ENCODE measurements at regions not wholly inside any gene's neighbourhood (a gene's known extent, or its start where the extent isn't known, plus 50 kb on each side); places are given as distances from the start of the nearest gene placed in this dataset.

DNA sequence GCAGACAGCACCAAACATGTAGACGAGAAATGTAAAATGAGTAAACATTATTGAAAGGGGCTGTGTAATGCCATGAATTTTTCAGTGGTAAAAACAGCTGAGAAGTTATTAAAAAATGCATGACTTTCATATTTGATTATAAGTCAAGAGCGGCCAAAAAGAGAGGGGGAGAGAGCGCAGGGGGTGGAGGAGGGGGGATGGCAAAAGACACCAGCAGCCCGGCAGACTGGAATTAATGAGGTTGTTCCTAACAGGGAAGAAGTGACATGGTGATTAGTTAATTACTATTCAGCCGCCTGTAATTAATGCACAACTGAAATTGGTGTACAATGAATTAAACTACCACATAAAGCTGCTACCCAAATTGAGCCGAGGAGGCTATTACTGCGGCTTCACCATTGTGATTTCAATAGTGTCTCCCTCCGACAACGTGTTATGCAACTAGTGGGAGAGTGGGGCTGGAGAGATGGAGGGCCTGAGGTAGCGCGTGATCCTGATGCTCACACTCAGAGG is 89.1 kb upstream of the VSTM2B start:
- Histone ChIP-seq H3K9me3 (ENCODE audit: low read depth, low read length, poor library complexity, severe bottlenecking) (peaks cover 15% of the 10 kb centered on the region), H3K36me3 (ENCODE audit: insufficient read depth, low read length, poor library complexity, severe bottlenecking) (no peaks in the 10 kb centered on the region), H3K27me3 (replicated peaks; ENCODE audit: insufficient read depth, low read depth, low read length, poor library complexity) (no peaks in the 10 kb centered on the region), H3K4me1 (ENCODE audit: insufficient read depth, low read length, poor library complexity, severe bottlenecking) (no peaks in the 10 kb centered on the region), H3K4me3 (ENCODE audit: low read depth, low read length, poor library complexity, severe bottlenecking) (no peak overlapping the region), H3K27ac (ENCODE audit: low read depth, low read length, poor library complexity, severe bottlenecking) (no peak overlapping the region)
- TF ChIP-seq, protein P1, sequence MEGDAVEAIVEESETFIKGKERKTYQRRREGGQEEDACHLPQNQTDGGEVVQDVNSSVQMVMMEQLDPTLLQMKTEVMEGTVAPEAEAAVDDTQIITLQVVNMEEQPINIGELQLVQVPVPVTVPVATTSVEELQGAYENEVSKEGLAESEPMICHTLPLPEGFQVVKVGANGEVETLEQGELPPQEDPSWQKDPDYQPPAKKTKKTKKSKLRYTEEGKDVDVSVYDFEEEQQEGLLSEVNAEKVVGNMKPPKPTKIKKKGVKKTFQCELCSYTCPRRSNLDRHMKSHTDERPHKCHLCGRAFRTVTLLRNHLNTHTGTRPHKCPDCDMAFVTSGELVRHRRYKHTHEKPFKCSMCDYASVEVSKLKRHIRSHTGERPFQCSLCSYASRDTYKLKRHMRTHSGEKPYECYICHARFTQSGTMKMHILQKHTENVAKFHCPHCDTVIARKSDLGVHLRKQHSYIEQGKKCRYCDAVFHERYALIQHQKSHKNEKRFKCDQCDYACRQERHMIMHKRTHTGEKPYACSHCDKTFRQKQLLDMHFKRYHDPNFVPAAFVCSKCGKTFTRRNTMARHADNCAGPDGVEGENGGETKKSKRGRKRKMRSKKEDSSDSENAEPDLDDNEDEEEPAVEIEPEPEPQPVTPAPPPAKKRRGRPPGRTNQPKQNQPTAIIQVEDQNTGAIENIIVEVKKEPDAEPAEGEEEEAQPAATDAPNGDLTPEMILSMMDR (conservative IDR thresholded peaks at IDR 0.05; ENCODE audit: low read depth, low read length), result no peak
- TF ChIP-seq EZH2 (IDR thresholded peaks at IDR 0.05; ENCODE audit: borderline replicate concordance, low read depth, low read length, poor library complexity, severe bottlenecking), result no peak
- no TSS peak for BruUV-seq (replicated peaks)
- intact Hi-C loops (cut with micrococcal nuclease; ENCODE audit: unreplicated experiment), result no loop called here
- POLR2A ChIA-PET (ENCODE audit: low non-redundant PET), result no interaction called here
- CTCF ChIA-PET, result no interaction called here
- DNase-seq (ENCODE audit: low spot score), result no peak

GRCh38 chr19:29439021-29439420 is 86.8 kb upstream of the VSTM2B start:
- no peaks in the 10 kb centered on the region for H3K4me1 ChIP-seq (ENCODE audit: insufficient read depth, low read length, poor library complexity, severe bottlenecking)
- H3K36me3 ChIP-seq (ENCODE audit: insufficient read depth, low read length, poor library complexity, severe bottlenecking), result no peaks in the 10 kb centered on the region
- no peak overlapping the region for H3K4me3 ChIP-seq (ENCODE audit: low read depth, low read length, poor library complexity, severe bottlenecking)
- no peak for DNase-seq (ENCODE audit: low spot score)
- peaks cover 16% of the 10 kb centered on the region for H3K9me3 ChIP-seq (ENCODE audit: low read depth, low read length, poor library complexity, severe bottlenecking)
- BruUV-seq (replicated peaks), result no TSS peak
- no peak overlapping the region for H3K27ac ChIP-seq (ENCODE audit: low read depth, low read length, poor library complexity, severe bottlenecking)
- TF ChIP-seq EZH2 (IDR thresholded peaks at IDR 0.05; ENCODE audit: borderline replicate concordance, low read depth, low read length, poor library complexity, severe bottlenecking), result no peak
- TF ChIP-seq, protein P1 (conservative IDR thresholded peaks at IDR 0.05; ENCODE audit: low read depth, low read length), result no peak
- no peaks in the 10 kb centered on the region for H3K27me3 ChIP-seq (replicated peaks; ENCODE audit: insufficient read depth, low read depth, low read length, poor library complexity)
- ChIA-PET CTCF (no interaction called here), POLR2A (ENCODE audit: low non-redundant PET) (no interaction called here)
- intact Hi-C loops (cut with micrococcal nuclease; ENCODE audit: unreplicated experiment), result no loop called here

GRCh38 chr19:29439688-29440550 is 85.9 kb upstream of the VSTM2B start:
- H3K36me3 ChIP-seq (ENCODE audit: insufficient read depth, low read length, poor library complexity, severe bottlenecking), result no peaks in the 10 kb centered on the region
- intact Hi-C loops (cut with micrococcal nuclease; ENCODE audit: unreplicated experiment), result no loop called here
- no peak for TF ChIP-seq EZH2 (IDR thresholded peaks at IDR 0.05; ENCODE audit: borderline replicate concordance, low read depth, low read length, poor library complexity, severe bottlenecking)
- TF ChIP-seq, protein P1 (conservative IDR thresholded peaks at IDR 0.05; ENCODE audit: low read depth, low read length), result no peak
- H3K4me3 ChIP-seq (ENCODE audit: low read depth, low read length, poor library complexity, severe bottlenecking), result no peak overlapping the region
- no peak for DNase-seq (ENCODE audit: low spot score)
- H3K9me3 ChIP-seq (ENCODE audit: low read depth, low read length, poor library complexity, severe bottlenecking), result peaks cover 14% of the 10 kb centered on the region
- no peak overlapping the region for H3K27ac ChIP-seq (ENCODE audit: low read depth, low read length, poor library complexity, severe bottlenecking)
- CTCF ChIA-PET, result no interaction called here
- H3K4me1 ChIP-seq (ENCODE audit: insufficient read depth, low read length, poor library complexity, severe bottlenecking), result no peaks in the 10 kb centered on the region
- POLR2A ChIA-PET (ENCODE audit: low non-redundant PET), result no interaction called here
- H3K27me3 ChIP-seq (replicated peaks; ENCODE audit: insufficient read depth, low read depth, low read length, poor library complexity), result no peaks in the 10 kb centered on the region
- BruUV-seq (replicated peaks), result no TSS peak

All from A673 (cell line).